Dermis blood vessel endothelial cell (primary cell): ENCODE measurements at regions not wholly inside any gene's neighbourhood (a gene's known extent, or its start where the extent isn't known, plus 50 kb on each side); places are given as distances from the start of the nearest gene placed in this dataset.
"Not testable (repeated sequence)": the region's sequence is repeated elsewhere in the genome, so short reads cannot be mapped to it uniquely, and the experiment has no call there.

ENCODE experiments used
- DNase-seq: peaks from one replicate; pipeline ENCODE4 v3.0.0; 2010

- DNase-seq: peak; percentile 69
Measured at GRCh38 chr4:189124149-189124758, 816.4 kb upstream of the FRG1 start.

DNA sequence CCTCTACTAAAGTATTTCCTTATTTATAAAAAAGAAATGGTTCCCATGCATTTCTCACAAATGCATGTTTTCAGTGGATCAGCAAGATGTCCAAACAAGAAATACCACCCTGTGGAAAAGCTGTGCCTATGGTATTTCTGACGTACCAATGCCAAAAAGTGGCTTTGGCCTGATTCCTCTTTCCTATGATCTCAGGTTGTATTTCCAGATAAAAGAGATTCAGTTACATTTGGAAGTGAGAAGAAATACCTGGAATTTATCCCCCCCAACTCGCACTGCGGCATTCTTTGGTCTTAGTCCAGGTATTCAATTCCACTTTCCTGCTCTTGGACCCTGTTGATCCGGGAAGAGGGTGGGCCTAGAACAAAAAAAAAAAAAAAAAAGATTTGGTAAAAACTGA lies 815.9 kb upstream of the FRG1 start:
- no peak for DNase-seq

GRCh38 chr4:189126040-189126439 lies 814.6 kb upstream of the FRG1 start:
- DNase-seq: no peak

GRCh38 chr4:189128341-189128740 lies 812.3 kb upstream of the FRG1 start:
- no peak for DNase-seq

DNA sequence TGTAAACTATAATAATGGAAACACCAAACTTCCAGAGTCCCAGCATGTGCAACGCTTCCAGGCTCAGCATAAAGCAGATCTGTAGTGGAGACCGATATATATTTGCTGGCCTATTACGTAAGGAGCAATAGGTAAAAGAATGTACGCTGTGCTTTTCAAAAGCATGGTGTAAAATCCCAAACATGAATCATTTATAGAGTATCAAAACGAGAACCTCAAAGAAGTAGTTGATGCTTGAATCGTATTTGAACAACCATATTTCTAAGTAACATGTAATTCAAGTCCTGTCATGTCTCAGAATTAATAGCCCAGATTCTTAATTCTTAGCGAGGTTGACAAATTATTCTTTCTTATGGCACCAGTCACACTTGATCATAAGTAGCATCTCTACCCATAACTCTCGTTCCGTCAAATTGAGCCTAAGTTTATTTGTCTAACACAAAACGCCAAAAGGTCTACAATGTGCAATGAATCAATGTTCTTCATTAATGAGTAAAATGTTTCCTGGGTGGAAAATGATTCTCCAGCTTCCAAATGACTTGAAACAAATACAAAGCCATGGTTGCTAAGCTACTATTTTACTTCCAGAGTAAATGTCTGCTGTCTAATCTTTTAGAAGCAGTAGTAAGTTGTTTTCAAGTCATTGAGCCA lies 811.5 kb upstream of the FRG1 start:
- no peak for DNase-seq

GRCh38 chr4:189131118-189131517 lies 809.6 kb upstream of the FRG1 start:
- no peak for DNase-seq

DNA sequence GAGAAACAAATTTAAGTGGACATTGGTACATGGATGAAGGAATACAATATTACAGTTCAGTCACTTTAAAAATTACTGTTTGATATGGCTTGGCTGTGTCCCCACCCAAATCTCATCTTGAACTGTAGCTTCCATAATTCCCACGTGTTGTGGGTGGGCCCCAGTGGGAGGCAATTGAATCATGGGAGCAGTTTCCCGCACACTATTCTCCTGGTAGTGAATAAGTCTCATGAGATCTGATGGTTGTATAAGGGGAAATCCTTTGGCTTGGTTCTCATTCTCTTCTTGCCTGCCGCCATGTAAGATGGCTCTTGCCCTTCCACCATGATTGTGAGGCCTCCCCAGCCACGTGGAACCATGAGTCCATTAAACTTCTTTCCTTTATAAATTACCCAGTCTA lies 804.2 kb upstream of the FRG1 start:
- DNase-seq: no peak

GRCh38 chr4:189143263-189143952 lies 797.3 kb upstream of the FRG1 start:
- no peak for DNase-seq

DNA sequence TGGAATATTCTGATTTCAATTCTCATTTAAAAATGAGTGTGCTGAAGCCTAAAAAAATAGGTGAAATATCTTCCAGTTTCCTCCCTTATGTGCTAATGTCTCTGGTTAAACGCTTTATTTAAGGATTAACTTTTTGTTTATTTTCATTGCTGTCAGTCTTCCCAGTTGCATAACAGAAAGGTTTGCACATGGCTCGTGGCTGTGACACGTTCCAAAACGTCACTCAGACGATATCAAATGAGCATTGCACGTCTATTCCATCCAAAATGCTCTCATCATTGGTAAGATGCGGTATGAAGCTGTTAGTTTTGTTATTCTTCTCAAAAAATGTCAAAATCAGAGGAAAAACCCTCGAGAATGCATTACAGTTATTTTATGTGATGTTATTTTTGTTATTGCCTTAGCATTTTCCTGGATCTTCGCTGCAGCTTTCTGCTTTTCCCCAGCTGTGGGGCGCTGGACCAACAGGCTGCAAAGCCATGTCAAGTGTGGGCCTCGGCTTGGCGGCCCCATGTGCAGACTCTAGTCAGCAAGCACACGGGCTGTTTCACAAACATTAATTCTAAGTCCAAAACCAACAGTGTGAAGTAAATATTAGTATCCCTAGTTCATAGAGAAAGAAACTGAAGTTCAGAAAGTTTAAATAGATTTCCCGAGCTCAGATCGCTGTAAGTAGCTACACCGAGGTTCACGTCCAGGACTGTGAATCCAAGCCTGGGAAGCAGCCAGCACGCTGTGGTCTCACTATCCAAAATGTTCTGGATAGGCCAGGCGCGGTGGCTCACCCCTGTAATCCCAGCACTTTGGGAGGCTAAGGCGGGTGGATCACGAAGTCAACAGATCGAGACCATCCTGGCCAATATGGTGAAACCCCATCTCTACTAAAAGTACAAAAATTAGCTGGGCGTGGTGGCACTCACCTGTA lies 793.4 kb upstream of the FRG1 start:
- no peak for DNase-seq

GRCh38 chr4:189155083-189155482 lies 785.6 kb upstream of the FRG1 start:
- not testable (repeated sequence) for DNase-seq

DNA sequence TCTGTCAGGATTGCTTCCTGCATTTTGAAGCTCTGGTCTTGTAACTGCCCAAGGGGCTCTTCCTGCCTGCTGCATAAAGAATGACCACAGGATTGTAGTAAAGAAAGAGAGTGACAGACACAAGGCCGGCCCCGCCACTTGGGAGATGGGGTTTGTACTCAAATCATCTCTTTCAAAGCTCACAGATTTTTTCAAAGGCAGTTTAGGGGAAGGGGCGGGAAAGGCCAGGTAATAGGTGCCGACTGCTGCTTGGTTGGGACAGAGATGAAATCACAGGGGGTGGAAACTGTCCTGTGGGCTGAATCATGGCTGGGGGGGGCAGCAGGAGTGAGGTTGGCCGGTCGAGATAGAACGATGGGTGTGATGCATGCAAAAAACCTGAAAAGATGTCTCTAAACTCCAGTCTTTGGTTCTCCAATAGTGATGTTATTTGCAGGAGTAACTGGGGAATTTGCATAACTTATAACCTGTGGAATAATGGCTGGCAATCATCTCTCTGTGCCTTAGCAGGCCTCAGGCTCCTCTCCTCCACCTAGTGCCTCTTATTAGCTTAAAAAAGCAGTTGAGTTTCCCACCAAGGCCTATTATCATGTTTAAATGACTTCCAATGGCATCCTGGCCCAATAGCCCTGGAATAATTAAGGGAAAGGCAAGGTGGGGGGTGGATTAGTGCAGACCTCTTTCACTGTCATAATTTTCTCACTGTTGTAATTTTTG lies 778.4 kb upstream of the FRG1 start:
- no peak for DNase-seq

DNA sequence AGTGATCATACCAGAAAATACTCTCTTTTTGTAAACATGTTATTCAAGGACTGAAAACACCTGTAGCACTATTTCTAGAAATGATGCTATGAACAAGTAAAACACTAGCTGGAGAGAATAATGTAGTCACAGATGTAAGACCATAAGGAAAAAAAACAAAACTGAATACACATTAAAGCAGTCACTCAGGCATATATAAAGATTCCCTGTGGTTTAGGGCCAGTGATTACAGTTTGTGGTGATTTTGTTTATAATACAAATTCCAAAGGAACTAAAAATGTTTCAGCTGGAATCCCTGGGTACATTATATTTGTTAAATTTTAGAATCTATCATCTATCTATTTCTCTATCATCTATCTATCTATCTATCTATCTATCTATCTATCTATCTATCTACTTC lies 777.8 kb upstream of the FRG1 start:
- no peak for DNase-seq

GRCh38 chr4:189176002-189176401 lies 764.7 kb upstream of the FRG1 start:
- DNase-seq: no peak

DNA sequence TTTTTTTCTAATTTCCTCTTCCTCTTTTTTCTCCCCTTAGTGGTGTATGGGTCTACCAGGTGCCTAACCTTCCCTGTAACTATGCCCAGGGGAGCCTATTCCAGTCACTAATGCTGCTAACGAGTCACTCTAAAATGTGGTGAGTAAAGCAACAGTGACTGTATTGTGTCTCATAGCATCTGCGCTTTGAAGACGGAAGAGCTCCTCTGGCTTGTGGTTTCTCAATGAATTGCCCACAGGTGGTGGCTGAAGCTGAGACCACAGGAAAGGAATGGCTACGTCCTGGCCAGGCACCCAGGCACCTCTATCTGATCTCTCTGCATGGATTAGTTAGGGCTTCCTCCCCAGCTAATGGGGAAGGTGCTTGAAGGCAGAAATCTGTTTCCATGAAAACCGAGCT lies 763.5 kb upstream of the FRG1 start:
- no peak for DNase-seq

DNA sequence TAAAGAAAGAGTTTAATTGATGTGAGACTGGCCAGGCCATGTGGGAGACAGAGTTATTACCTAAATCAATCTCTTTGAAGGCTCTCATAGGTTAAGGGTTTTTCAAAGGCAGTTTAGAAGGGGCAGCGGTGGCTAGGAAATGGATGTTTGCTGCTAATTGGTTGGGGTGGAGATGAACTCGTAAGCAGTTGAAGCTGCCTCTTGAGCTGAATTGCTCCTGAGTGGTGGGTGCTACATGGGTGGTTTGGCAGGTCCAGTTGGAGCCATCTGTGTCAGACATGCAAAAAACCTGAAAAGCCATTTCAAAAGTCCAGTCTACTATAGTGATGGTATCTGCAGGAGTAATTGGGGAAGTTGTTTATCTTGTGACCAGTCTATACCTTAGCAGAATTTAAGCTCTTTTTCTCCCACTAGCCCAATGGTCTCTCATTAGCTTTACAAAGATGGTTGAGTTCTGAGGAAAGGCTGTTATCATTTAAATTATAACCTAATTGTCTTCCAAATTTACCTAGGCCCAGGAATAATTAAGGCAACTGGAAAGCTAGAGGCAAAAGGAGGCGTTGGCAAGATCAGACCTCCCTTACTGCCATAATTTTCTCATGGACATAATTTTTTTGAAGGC lies 762.4 kb upstream of the FRG1 start:
- DNase-seq: no peak

- DNase-seq: no peak
Measured at GRCh38 chr4:189185810-189186432, 754.8 kb upstream of the FRG1 start.

GRCh38 chr4:189187531-189188052 lies 753.1 kb upstream of the FRG1 start:
- DNase-seq: no peak

GRCh38 chr4:189198624-189199023 lies 742.0 kb upstream of the FRG1 start:
- no peak for DNase-seq

- no peak for DNase-seq
Measured at GRCh38 chr4:189200353-189200752, 740.3 kb upstream of the FRG1 start.

DNA sequence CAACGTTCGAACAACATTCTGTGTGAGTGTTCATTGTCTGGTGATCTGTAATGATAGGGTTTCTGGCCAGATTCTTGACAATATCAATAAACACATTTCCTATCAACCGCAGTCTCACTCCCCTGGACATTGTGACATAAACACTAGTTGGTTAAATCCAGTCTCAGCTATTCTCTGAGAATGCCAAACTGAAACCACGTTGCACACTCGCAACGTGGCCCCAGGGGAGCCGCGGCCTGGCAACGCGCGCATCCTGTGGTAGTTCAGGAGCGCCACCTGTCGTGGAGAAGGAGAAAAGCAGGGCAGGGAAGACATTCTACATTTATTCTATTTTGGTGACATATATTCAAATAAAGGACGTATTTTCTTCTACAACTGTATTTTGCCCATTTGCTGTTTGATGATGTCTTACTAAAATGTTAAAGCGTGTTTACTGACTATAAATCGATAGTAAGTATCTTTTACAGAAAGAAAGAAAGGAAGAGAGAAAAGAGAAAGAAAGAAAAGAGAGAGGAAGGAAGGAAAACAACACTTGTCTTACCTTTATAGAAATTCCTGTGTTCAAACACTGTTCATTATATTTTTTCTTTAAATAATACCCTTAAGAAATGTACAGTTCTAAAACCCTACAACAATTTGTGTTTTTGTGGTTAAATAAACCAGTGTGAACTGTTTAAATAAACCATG lies 738.3 kb upstream of the FRG1 start:
- peak; percentile 77 for DNase-seq

DNA sequence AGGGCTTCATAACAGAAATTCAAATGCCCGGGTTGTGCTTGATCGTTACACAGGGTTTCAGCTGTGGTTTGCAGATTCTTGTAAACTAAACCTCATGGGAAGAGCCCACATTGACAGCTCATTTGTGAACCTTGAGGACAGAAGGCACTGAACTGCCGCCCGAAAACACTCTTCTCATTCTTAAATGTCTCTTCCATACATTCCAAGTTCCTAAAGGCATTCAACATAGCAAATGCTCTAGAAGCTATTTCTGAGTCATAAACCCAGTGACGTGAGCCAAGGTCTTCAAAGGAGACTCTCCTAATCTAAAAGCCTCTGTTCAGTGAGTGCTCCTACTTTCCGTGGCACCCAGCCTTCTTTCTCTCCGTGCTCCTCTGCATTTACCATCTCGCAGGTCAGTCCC lies 737.8 kb upstream of the FRG1 start:
- no peak for DNase-seq
